ENCODE measurements at regions not wholly inside any gene's neighbourhood (a gene's known extent, or its start where the extent isn't known, plus 50 kb on each side); places are given as distances from the start of the nearest gene placed in this dataset.

GRCh38 chr6:63426844-63427243, 107.1 kb upstream of the LGSN start:
- H3K27me3 Mint-ChIP-seq = peaks cover 1% of the 10 kb centered on the region
- no peaks in the 10 kb centered on the region for H3K36me3 Mint-ChIP-seq
- H3K4me3 Mint-ChIP-seq = no peak overlapping the region
- CTCF ChIA-PET = no interaction called here
- H3K9me3 Mint-ChIP-seq = no peaks in the 10 kb centered on the region
- no peaks in the 10 kb centered on the region for H3K4me1 Mint-ChIP-seq
- H3K27ac Mint-ChIP-seq = no peak overlapping the region
- no peak for DNase-seq

GRCh38 chr6:63427951-63428350, 108.2 kb upstream of the LGSN start:
- H3K27ac Mint-ChIP-seq = no peak overlapping the region
- H3K9me3 Mint-ChIP-seq = no peaks in the 10 kb centered on the region
- CTCF ChIA-PET = no interaction called here
- peaks cover 5% of the 10 kb centered on the region for H3K27me3 Mint-ChIP-seq
- H3K4me3 Mint-ChIP-seq = no peak overlapping the region
- H3K36me3 Mint-ChIP-seq = no peaks in the 10 kb centered on the region
- no peaks in the 10 kb centered on the region for H3K4me1 Mint-ChIP-seq
- DNase-seq = no peak

GRCh38 chr6:63430985-63431519, 111.3 kb upstream of the LGSN start:
- H3K27ac Mint-ChIP-seq = no peak overlapping the region

GRCh38 chr6:63434943-63435342, 115.2 kb upstream of the LGSN start:
- Mint-ChIP-seq H3K4me3 (no peak overlapping the region), H3K27ac (no peak overlapping the region), H3K9me3 (no peaks in the 10 kb centered on the region), H3K4me1 (no peaks in the 10 kb centered on the region), H3K36me3 (no peaks in the 10 kb centered on the region), H3K27me3 (peaks cover 5% of the 10 kb centered on the region)
- CTCF ChIA-PET = interaction anchor here (0.7 kb wide), 1 partner anchor 69 kb away, joined by 3 read pairs; no protein-coding TSS in a partner anchor
- DNase-seq = no peak

More at GRCh38 chr6:63430985-63431519, 111.3 kb upstream of the LGSN start:
- Mint-ChIP-seq H3K36me3 (no peaks in the 10 kb centered on the region), H3K27me3 (peaks cover 5% of the 10 kb centered on the region), H3K4me1 (no peaks in the 10 kb centered on the region), H3K4me3 (no peak overlapping the region), H3K9me3 (no peaks in the 10 kb centered on the region)
- no peak for DNase-seq
- CTCF ChIA-PET = no interaction called here

- DNase-seq = no peak
- H3K4me1 Mint-ChIP-seq = peaks cover 2% of the 10 kb centered on the region
- H3K36me3 Mint-ChIP-seq = no peaks in the 10 kb centered on the region
- no peak overlapping the region for H3K27ac Mint-ChIP-seq
- peaks cover 5% of the 10 kb centered on the region for H3K27me3 Mint-ChIP-seq
- CTCF ChIA-PET = no interaction called here
- no peaks in the 10 kb centered on the region for H3K9me3 Mint-ChIP-seq
- H3K4me3 Mint-ChIP-seq = no peak overlapping the region
These were observed 116.6 kb upstream of the LGSN start for GRCh38 chr6:63436356-63436755.

GRCh38 chr6:63437058-63437457, 117.3 kb upstream of the LGSN start:
- DNase-seq = no peak
- Mint-ChIP-seq H3K9me3 (no peaks in the 10 kb centered on the region), H3K4me3 (no peak overlapping the region), H3K36me3 (no peaks in the 10 kb centered on the region), H3K27me3 (peaks cover 1% of the 10 kb centered on the region), H3K4me1 (peaks cover 2% of the 10 kb centered on the region), H3K27ac (no peak overlapping the region)
- CTCF ChIA-PET = no interaction called here

GRCh38 chr6:63440057-63440456, 120.3 kb upstream of the LGSN start:
- no peak overlapping the region for H3K4me3 Mint-ChIP-seq
- no peak for DNase-seq
- CTCF ChIA-PET = no interaction called here
- no peaks in the 10 kb centered on the region for H3K27me3 Mint-ChIP-seq
- H3K9me3 Mint-ChIP-seq = no peaks in the 10 kb centered on the region
- peaks cover 2% of the 10 kb centered on the region for H3K4me1 Mint-ChIP-seq
- H3K27ac Mint-ChIP-seq = no peak overlapping the region
- H3K36me3 Mint-ChIP-seq = no peaks in the 10 kb centered on the region

GRCh38 chr6:63440594-63440993, 120.8 kb upstream of the LGSN start:
- H3K4me3 Mint-ChIP-seq = no peak overlapping the region
- no peak overlapping the region for H3K27ac Mint-ChIP-seq
- no peaks in the 10 kb centered on the region for H3K36me3 Mint-ChIP-seq
- H3K4me1 Mint-ChIP-seq = peaks cover 2% of the 10 kb centered on the region
- H3K9me3 Mint-ChIP-seq = no peaks in the 10 kb centered on the region
- H3K27me3 Mint-ChIP-seq = no peaks in the 10 kb centered on the region
- no peak for DNase-seq
- CTCF ChIA-PET = no interaction called here

GRCh38 chr6:63441266-63441956, 121.6 kb upstream of the LGSN start:
- Mint-ChIP-seq H3K4me1 (peaks cover 2% of the 10 kb centered on the region), H3K27ac (no peak overlapping the region), H3K4me3 (peak overlapping the region; percentile 46), H3K27me3 (no peaks in the 10 kb centered on the region), H3K36me3 (no peaks in the 10 kb centered on the region), H3K9me3 (no peaks in the 10 kb centered on the region)
- CTCF ChIA-PET = no interaction called here
- DNase-seq = no peak

- no peak overlapping the region for H3K4me3 Mint-ChIP-seq
- H3K4me1 Mint-ChIP-seq = peaks cover 2% of the 10 kb centered on the region
- DNase-seq = no peak
- no peaks in the 10 kb centered on the region for H3K36me3 Mint-ChIP-seq
- CTCF ChIA-PET = no interaction called here
- H3K27me3 Mint-ChIP-seq = no peaks in the 10 kb centered on the region
- no peak overlapping the region for H3K27ac Mint-ChIP-seq
- no peaks in the 10 kb centered on the region for H3K9me3 Mint-ChIP-seq
These were observed 123.1 kb upstream of the LGSN start for GRCh38 chr6:63442870-63443269.

- CTCF ChIA-PET = no interaction called here
- H3K4me1 Mint-ChIP-seq = peaks cover 2% of the 10 kb centered on the region
- H3K9me3 Mint-ChIP-seq = no peaks in the 10 kb centered on the region
- no peak overlapping the region for H3K4me3 Mint-ChIP-seq
- no peak for DNase-seq
- no peaks in the 10 kb centered on the region for H3K27me3 Mint-ChIP-seq
- no peaks in the 10 kb centered on the region for H3K36me3 Mint-ChIP-seq
- no peak overlapping the region for H3K27ac Mint-ChIP-seq
These were observed 125.0 kb upstream of the LGSN start for GRCh38 chr6:63444768-63445167.

- DNase-seq = no peak
- Mint-ChIP-seq H3K9me3 (no peaks in the 10 kb centered on the region), H3K4me3 (no peak overlapping the region), H3K27me3 (no peaks in the 10 kb centered on the region), H3K36me3 (no peaks in the 10 kb centered on the region), H3K4me1 (no peaks in the 10 kb centered on the region), H3K27ac (no peak overlapping the region)
- CTCF ChIA-PET = no interaction called here
These were observed 125.9 kb upstream of the LOC128125822 start for GRCh38 chr6:63446405-63446804.

GRCh38 chr6:63447134-63447533, 125.1 kb upstream of the LOC128125822 start:
- Mint-ChIP-seq H3K36me3 (no peaks in the 10 kb centered on the region), H3K27ac (no peak overlapping the region), H3K4me1 (no peaks in the 10 kb centered on the region), H3K4me3 (no peak overlapping the region), H3K27me3 (no peaks in the 10 kb centered on the region), H3K9me3 (no peaks in the 10 kb centered on the region)
- DNase-seq = no peak
- CTCF ChIA-PET = no interaction called here

GRCh38 chr6:63448229-63448628, 124.1 kb upstream of the LOC128125822 start:
- CTCF ChIA-PET = no interaction called here
- H3K4me1 Mint-ChIP-seq = no peaks in the 10 kb centered on the region
- H3K4me3 Mint-ChIP-seq = no peak overlapping the region
- no peak overlapping the region for H3K27ac Mint-ChIP-seq
- DNase-seq = no peak
- H3K36me3 Mint-ChIP-seq = no peaks in the 10 kb centered on the region
- no peaks in the 10 kb centered on the region for H3K9me3 Mint-ChIP-seq
- H3K27me3 Mint-ChIP-seq = no peaks in the 10 kb centered on the region

- DNase-seq = no peak
- CTCF ChIA-PET = no interaction called here
- Mint-ChIP-seq H3K27ac (no peak overlapping the region), H3K36me3 (no peaks in the 10 kb centered on the region), H3K4me1 (no peaks in the 10 kb centered on the region), H3K27me3 (no peaks in the 10 kb centered on the region), H3K4me3 (no peak overlapping the region), H3K9me3 (no peaks in the 10 kb centered on the region)
These were observed 122.6 kb upstream of the LOC128125822 start for GRCh38 chr6:63449714-63450113.

Data from activated naive CD4-positive, alpha-beta T cell treated with anti-CD3 and anti-CD28 coated beads, Interleukin-2, amount 10 ng/mL, durations not matched to agents 7 days and 5 days (primary cell).